ENCODE measurements at regions not wholly inside any gene's neighbourhood (a gene's known extent, or its start where the extent isn't known, plus 50 kb on each side); places are given as distances from the start of the nearest gene placed in this dataset.

- TF ChIP-seq, protein P1, sequence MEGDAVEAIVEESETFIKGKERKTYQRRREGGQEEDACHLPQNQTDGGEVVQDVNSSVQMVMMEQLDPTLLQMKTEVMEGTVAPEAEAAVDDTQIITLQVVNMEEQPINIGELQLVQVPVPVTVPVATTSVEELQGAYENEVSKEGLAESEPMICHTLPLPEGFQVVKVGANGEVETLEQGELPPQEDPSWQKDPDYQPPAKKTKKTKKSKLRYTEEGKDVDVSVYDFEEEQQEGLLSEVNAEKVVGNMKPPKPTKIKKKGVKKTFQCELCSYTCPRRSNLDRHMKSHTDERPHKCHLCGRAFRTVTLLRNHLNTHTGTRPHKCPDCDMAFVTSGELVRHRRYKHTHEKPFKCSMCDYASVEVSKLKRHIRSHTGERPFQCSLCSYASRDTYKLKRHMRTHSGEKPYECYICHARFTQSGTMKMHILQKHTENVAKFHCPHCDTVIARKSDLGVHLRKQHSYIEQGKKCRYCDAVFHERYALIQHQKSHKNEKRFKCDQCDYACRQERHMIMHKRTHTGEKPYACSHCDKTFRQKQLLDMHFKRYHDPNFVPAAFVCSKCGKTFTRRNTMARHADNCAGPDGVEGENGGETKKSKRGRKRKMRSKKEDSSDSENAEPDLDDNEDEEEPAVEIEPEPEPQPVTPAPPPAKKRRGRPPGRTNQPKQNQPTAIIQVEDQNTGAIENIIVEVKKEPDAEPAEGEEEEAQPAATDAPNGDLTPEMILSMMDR (IDR thresholded peaks at IDR 0.05 in 2 of 3, conservative IDR thresholded peaks at IDR 0.05 in 1 of 3; ENCODE audit: borderline replicate concordance in 1 of 3, insufficient read depth in 1 of 3, low read depth in 2 of 3, low read length in 2 of 3) = no peak
- TF ChIP-seq POLR2A (IDR thresholded peaks at IDR 0.05; ENCODE audit: borderline replicate concordance, extremely low read depth, insufficient read depth, insufficient read length) = no peak
- no peak for TF ChIP-seq YY1 (IDR thresholded peaks at IDR 0.05; ENCODE audit: extremely low read depth, insufficient replicate concordance, low read depth, low read length)
- TF ChIP-seq, protein P2, sequence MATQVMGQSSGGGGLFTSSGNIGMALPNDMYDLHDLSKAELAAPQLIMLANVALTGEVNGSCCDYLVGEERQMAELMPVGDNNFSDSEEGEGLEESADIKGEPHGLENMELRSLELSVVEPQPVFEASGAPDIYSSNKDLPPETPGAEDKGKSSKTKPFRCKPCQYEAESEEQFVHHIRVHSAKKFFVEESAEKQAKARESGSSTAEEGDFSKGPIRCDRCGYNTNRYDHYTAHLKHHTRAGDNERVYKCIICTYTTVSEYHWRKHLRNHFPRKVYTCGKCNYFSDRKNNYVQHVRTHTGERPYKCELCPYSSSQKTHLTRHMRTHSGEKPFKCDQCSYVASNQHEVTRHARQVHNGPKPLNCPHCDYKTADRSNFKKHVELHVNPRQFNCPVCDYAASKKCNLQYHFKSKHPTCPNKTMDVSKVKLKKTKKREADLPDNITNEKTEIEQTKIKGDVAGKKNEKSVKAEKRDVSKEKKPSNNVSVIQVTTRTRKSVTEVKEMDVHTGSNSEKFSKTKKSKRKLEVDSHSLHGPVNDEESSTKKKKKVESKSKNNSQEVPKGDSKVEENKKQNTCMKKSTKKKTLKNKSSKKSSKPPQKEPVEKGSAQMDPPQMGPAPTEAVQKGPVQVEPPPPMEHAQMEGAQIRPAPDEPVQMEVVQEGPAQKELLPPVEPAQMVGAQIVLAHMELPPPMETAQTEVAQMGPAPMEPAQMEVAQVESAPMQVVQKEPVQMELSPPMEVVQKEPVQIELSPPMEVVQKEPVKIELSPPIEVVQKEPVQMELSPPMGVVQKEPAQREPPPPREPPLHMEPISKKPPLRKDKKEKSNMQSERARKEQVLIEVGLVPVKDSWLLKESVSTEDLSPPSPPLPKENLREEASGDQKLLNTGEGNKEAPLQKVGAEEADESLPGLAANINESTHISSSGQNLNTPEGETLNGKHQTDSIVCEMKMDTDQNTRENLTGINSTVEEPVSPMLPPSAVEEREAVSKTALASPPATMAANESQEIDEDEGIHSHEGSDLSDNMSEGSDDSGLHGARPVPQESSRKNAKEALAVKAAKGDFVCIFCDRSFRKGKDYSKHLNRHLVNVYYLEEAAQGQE (IDR thresholded peaks at IDR 0.05; ENCODE audit: low read depth) = no peak
These were observed 183.6 kb downstream of the ANXA2 start for GRCh38 chr15:60214201-60214600.

Data from HCT116 (cell line).